Keratinocyte (primary cell): ENCODE measurements at regions not wholly inside any gene's neighbourhood (a gene's known extent, or its start where the extent isn't known, plus 50 kb on each side); places are given as distances from the start of the nearest gene placed in this dataset.

Experiments used
- DNase-seq: peaks from one replicate; pipeline ENCODE4 v3.0.0-alpha.2; 2011; ENCODE audit warnings: low read depth, missing footprints, low spot score
- FAIRE-seq: peaks from 2 replicates; lab custom pipeline; 2011; peaks lifted over from hg19 to GRCh38; lab: Jason Lieb, UNC
- H2AFZ ChIP-seq: 2 replicates; pipeline ENCODE4 v1.6.0; 2012; ENCODE audit warnings: low read length, control low read depth, inconsistent platforms; ENCODE audit not compliant: control insufficient read depth
- H3K27ac ChIP-seq: 2 replicates; pipeline ENCODE4 v1.5.1; 2011; ENCODE audit warnings: low read length; ENCODE audit not compliant: control insufficient read depth, insufficient read depth
- H3K27me3 ChIP-seq: 3 replicates; pipeline ENCODE4 v1.6.0; 2011; ENCODE audit warnings: low read length; ENCODE audit not compliant: control insufficient read depth, insufficient read depth; ENCODE audit errors: extremely low read depth
- H3K36me3 ChIP-seq, 2 experiments: 2 replicates in 1 of 2; 3 replicates in 1 of 2; pipeline ENCODE4 v1.5.1; 2011; ENCODE audit warnings: low read length in 2 of 2, mild to moderate bottlenecking in 1 of 2; ENCODE audit not compliant: control insufficient read depth in 2 of 2, insufficient read depth in 2 of 2; ENCODE audit errors: extremely low read depth in 1 of 2
- H3K4me1 ChIP-seq: 3 replicates; pipeline ENCODE4 v1.5.1; 2011; ENCODE audit warnings: low read length; ENCODE audit not compliant: control insufficient read depth, insufficient read depth; ENCODE audit errors: extremely low read depth
- H3K4me2 ChIP-seq: 3 replicates; pipeline ENCODE4 v1.6.0; 2011; ENCODE audit warnings: low read depth, low read length; ENCODE audit not compliant: control insufficient read depth, insufficient read depth; ENCODE audit errors: extremely low read depth
- H3K4me3 ChIP-seq, 3 experiments: fragments of 200-600 bp in 1 of 3; sonication (generic) in 1 of 3; 2 replicates in 2 of 3; 3 replicates in 1 of 3; pipeline ENCODE4 v1.5.1; 2011 to 2016; ENCODE audit warnings: low read length in 3 of 3, mild to moderate bottlenecking in 3 of 3, control low read depth in 2 of 3, inconsistent platforms in 1 of 3, low read depth in 1 of 3, mixed read lengths in 1 of 3, mixed run types in 1 of 3, moderate library complexity in 1 of 3; ENCODE audit not compliant: control insufficient read depth in 2 of 3, insufficient read depth in 2 of 3; ENCODE audit errors: extremely low read depth in 1 of 3
- H3K79me2 ChIP-seq: 2 replicates; pipeline ENCODE4 v1.6.0; 2012; ENCODE audit warnings: low read length; ENCODE audit not compliant: control insufficient read depth, insufficient read depth
- H3K9ac ChIP-seq: 3 replicates; pipeline ENCODE4 v1.6.0; 2011; ENCODE audit warnings: low read length; ENCODE audit not compliant: control insufficient read depth, insufficient read depth; ENCODE audit errors: extremely low read depth
- H3K9me1 ChIP-seq: 3 replicates; pipeline ENCODE4 v1.6.0; 2011; ENCODE audit warnings: low read length; ENCODE audit not compliant: control insufficient read depth, insufficient read depth; ENCODE audit errors: extremely low read depth
- H3K9me3 ChIP-seq: 2 replicates; pipeline ENCODE4 v1.5.1; 2012; ENCODE audit warnings: low read depth, low read length; ENCODE audit not compliant: control insufficient read depth
- H4K20me1 ChIP-seq: 3 replicates; pipeline ENCODE4 v1.6.0; 2011; ENCODE audit warnings: low read length; ENCODE audit not compliant: control insufficient read depth, insufficient read depth; ENCODE audit errors: extremely low read depth
- EZH2 ChIP-seq: IDR thresholded peaks from one replicate; pipeline ENCODE4 v1.6.1; 2012; ENCODE audit warnings: inconsistent platforms, mild to moderate bottlenecking, low read length, moderate library complexity
- dilution Hi-C: fragments of 300-500 bp; cut with MboI; formaldehyde crosslinking; loops from one replicate; pipeline ENCODE4 v1.7.0; 2020; ENCODE audit warnings: low sequenced_read_pairs; ENCODE audit not compliant: extremely low pct_ligation_motif_present
- TF ChIP-seq, protein P1 (sequence below), 3 experiments: IDR thresholded peaks in 1 of 3; conservative IDR thresholded peaks in 1 of 3; optimal IDR thresholded peaks in 1 of 3; 2 replicates in 2 of 3; 3 replicates in 1 of 3; pipeline versions ENCODE3 to v1.5.1; 2011; ENCODE audit warnings: low read length in 3 of 3, mild to moderate bottlenecking in 3 of 3, moderate library complexity in 2 of 3, control low read depth in 1 of 3, inconsistent platforms in 1 of 3; ENCODE audit not compliant: insufficient read depth in 2 of 3; ENCODE audit errors: extremely low read depth in 1 of 3

DNA sequence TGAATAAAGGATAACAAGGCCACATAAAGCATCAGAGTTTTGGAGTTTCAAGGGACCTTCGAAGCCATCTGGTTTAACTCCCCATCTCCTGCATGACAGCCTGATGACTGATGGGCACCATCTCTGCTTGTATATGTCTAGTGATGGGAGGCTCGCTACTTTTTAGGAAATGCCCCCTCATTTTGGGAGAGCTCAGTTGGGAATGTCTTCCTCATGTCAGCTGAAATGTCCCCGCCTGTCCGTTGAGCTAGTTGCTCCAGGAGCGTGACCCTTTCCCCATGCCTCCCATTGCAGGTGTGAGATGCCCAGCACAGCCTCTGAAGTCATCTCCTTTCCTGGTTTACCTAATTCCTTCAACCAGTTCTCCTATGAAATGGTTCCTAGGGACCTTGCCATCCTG, 69.6 kb upstream of the CAPRIN2 start:
- Histone ChIP-seq H2AFZ (no peak overlapping the region), H3K4me2 (no peak overlapping the region), H3K9me1 (no peaks in the 10 kb centered on the region), H3K79me2 (no peaks in the 10 kb centered on the region), H3K4me3 (no peak overlapping the region), H3K27ac (no peak overlapping the region), H3K4me1 (peaks cover 9% of the 10 kb centered on the region), H3K36me3 (no peaks in the 10 kb centered on the region), H3K27me3 (peaks cover 4% of the 10 kb centered on the region), H3K9ac (no peak overlapping the region), H4K20me1 (no peaks in the 10 kb centered on the region), H3K9me3 (no peaks in the 10 kb centered on the region)
- no peak for DNase-seq
- dilution Hi-C loops, result no loop called here
- no peak for TF ChIP-seq EZH2
- TF ChIP-seq, protein P1, sequence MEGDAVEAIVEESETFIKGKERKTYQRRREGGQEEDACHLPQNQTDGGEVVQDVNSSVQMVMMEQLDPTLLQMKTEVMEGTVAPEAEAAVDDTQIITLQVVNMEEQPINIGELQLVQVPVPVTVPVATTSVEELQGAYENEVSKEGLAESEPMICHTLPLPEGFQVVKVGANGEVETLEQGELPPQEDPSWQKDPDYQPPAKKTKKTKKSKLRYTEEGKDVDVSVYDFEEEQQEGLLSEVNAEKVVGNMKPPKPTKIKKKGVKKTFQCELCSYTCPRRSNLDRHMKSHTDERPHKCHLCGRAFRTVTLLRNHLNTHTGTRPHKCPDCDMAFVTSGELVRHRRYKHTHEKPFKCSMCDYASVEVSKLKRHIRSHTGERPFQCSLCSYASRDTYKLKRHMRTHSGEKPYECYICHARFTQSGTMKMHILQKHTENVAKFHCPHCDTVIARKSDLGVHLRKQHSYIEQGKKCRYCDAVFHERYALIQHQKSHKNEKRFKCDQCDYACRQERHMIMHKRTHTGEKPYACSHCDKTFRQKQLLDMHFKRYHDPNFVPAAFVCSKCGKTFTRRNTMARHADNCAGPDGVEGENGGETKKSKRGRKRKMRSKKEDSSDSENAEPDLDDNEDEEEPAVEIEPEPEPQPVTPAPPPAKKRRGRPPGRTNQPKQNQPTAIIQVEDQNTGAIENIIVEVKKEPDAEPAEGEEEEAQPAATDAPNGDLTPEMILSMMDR (optimal IDR thresholded peaks at IDR 0.05 in 1 of 3, IDR thresholded peaks at IDR 0.05 in 1 of 3, conservative IDR thresholded peaks at IDR 0.05 in 1 of 3; ENCODE audit: extremely low read depth in 1 of 3, insufficient read depth in 2 of 3, low read length in 3 of 3), result no peak
- FAIRE-seq, result no peak

DNA sequence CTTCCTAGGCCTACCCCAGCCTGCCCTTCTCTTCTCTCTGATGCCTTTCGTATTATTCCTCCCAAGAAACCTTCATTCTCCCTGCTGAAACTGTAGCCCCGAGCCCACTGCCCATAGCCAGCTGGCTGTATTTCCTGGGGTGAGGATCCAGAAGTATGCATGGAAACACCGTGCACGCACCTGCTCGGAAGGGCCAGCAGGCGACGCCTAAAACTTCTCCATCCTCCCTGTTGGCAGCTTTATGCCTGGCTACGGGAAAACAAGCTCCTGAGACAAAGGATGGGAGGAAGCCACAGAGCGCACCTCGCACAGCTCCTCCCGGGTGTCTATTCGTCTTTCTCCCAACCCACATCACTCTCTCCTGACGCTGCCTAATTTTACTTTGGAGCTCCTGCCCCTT, 69.0 kb upstream of the CAPRIN2 start:
- no peaks in the 10 kb centered on the region for H3K9me1 ChIP-seq
- H3K36me3 ChIP-seq, result no peaks in the 10 kb centered on the region
- no peak overlapping the region for H3K27ac ChIP-seq
- TF ChIP-seq, protein P1 (optimal IDR thresholded peaks at IDR 0.05 in 1 of 3, IDR thresholded peaks at IDR 0.05 in 1 of 3, conservative IDR thresholded peaks at IDR 0.05 in 1 of 3; ENCODE audit: extremely low read depth in 1 of 3, insufficient read depth in 2 of 3, low read length in 3 of 3), result no peak
- TF ChIP-seq EZH2, result no peak
- H3K9me3 ChIP-seq, result no peaks in the 10 kb centered on the region
- FAIRE-seq (no peak), DNase-seq (no peak)
- H3K9ac ChIP-seq, result no peak overlapping the region
- dilution Hi-C loops, result no loop called here
- no peak overlapping the region for H3K4me2 ChIP-seq
- H2AFZ ChIP-seq, result no peak overlapping the region
- peaks cover 9% of the 10 kb centered on the region for H3K4me1 ChIP-seq
- H4K20me1 ChIP-seq, result no peaks in the 10 kb centered on the region
- no peak overlapping the region for H3K4me3 ChIP-seq
- H3K79me2 ChIP-seq, result no peaks in the 10 kb centered on the region
- peaks cover 4% of the 10 kb centered on the region for H3K27me3 ChIP-seq
